PFSK-1 (cell line): ENCODE measurements at regions not wholly inside any gene's neighbourhood (a gene's known extent, or its start where the extent isn't known, plus 50 kb on each side); places are given as distances from the start of the nearest gene placed in this dataset.

Experiments
- REST ChIP-seq, 2 experiments: IDR thresholded peaks; 2 replicates each; pipeline versions ENCODE4 v1.6.1 to v1.8.0; 2011 to 2012; ENCODE audit warnings: low read depth in 2 of 2, low read length in 2 of 2, control low read depth in 1 of 2, inconsistent platforms in 1 of 2, mild to moderate bottlenecking in 1 of 2, moderate library complexity in 1 of 2; ENCODE audit not compliant: insufficient read depth in 1 of 2
- SIN3A ChIP-seq: IDR thresholded peaks from 2 replicates; pipeline ENCODE4 v1.6.1; 2012; ENCODE audit warnings: mild to moderate bottlenecking, low read length, moderate library complexity, borderline replicate concordance; ENCODE audit not compliant: insufficient read depth
- TAF1 ChIP-seq: IDR thresholded peaks from 2 replicates; pipeline ENCODE4 v1.6.1; 2012; ENCODE audit warnings: low read length, control low read depth, borderline replicate concordance; ENCODE audit not compliant: insufficient read depth

GRCh38 chr13:69459346-69459745 lies 648.3 kb upstream of the ATXN8OS start:
- TF ChIP-seq SIN3A: no peak
- TF ChIP-seq REST (IDR thresholded peaks at IDR 0.05; ENCODE audit: insufficient read depth in 1 of 2, low read depth in 2 of 2, low read length in 2 of 2): no peak
- TF ChIP-seq TAF1: no peak
